NCI-H2196 (cell line): ENCODE measurements at regions not wholly inside any gene's neighbourhood (a gene's known extent, or its start where the extent isn't known, plus 50 kb on each side); places are given as distances from the start of the nearest gene placed in this dataset.

Experiments used
- DNase-seq: peaks from one replicate; lab custom pipeline; 2025; ENCODE audit not compliant: unreplicated experiment; lab: John Stamatoyannopoulos, UW

DNA sequence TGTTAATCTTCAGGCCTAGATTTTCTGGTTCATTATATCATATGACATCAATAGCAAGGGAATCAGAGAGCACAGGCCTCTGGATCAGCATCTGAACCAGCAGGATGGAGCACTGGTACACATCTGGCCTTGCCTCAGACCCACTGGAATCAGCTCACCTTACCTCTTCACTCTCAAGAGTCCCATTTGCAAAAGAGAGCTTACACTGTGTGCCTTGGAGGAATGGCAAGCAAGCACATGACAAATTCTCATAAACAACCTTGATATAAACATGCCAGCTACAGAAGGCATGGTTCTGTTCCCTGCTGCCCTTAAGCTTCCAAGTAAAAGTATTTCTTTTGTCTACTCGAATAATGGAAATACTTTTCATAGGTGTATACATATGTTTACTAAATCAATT lies 128.6 kb upstream of the CPM start:
- DNase-seq, result no peak

DNA sequence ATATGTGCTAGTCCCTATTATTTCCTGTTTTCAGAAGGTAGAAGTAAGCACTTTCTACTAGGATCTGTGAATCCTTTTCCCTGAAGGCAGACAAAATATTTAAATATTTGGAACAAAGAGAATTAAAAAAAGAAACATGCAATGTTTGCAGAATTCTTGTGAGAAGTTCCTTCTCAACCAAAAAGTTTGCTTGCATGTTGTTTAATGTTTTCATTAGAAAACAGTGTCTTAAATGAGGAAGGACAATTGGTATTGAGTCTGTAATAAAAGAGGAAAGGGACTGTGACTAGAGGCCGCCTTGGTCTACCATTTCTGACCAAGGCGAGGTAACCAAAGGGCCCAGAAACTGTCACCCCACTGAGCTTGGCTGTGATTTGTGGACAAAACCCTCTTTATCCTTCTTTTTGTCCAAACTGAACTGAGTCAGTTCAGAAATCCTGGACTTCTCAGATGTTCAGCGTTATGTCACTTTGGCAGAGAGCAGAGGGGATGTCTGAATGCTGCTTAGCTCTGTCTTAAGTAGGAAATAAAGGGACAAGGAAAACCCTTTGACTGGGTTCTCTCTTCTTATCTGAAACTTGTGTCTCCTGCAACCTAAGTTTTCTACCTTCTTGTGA lies 129.8 kb upstream of the CPM start:
- DNase-seq, result no peak

DNA sequence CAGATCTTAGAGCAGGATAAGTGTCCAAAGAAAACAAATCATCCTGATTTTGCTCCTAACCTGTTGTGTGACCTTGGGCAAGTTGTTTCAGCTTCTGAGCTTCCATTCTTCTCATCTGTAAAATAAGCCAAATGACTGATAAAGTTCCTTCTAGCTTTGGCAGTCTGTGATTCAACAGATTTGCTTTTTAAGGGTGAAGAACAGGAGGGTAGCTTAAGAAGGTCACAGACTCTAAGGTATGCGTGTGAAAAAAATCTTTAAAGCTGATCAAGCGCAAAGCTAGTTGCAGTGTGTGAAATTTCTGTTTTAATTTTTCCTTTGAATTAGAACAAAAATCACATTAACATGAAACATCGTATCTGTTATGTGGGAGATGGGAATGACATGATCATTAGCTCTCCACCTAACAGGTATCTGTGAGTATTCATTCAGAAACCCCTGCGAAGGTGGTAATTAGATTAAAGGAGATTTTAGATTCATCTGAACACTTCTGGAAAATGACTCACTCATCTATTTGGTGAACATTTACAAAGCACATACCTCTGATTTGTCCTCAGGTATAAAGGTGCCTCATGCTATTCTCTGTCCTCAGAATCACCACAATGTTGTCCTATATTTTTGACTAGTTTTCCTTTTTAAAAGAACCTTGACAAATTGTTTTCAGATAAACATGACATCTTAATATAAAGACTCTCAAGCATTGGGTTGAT lies 131.9 kb upstream of the CPM start:
- no peak for DNase-seq

DNA sequence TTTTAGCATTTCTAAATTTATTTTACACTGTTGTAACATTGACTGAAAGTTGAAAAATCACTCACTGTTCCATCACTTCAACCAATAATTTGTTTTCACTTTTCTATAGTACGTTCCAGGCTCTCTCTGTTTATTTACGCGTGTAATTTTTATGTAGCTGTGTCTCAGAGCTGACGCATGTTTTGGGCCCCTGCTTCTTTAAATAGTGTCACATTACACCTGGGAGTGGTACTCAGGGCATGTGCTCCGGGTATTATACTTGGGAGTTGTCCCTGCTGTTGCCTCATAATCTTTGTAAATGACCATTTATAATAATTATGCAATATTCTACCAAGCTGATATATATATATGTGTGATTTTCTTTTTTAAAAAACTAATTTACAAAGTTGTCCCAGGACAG lies 132.8 kb upstream of the CPM start:
- DNase-seq, result no peak

DNA sequence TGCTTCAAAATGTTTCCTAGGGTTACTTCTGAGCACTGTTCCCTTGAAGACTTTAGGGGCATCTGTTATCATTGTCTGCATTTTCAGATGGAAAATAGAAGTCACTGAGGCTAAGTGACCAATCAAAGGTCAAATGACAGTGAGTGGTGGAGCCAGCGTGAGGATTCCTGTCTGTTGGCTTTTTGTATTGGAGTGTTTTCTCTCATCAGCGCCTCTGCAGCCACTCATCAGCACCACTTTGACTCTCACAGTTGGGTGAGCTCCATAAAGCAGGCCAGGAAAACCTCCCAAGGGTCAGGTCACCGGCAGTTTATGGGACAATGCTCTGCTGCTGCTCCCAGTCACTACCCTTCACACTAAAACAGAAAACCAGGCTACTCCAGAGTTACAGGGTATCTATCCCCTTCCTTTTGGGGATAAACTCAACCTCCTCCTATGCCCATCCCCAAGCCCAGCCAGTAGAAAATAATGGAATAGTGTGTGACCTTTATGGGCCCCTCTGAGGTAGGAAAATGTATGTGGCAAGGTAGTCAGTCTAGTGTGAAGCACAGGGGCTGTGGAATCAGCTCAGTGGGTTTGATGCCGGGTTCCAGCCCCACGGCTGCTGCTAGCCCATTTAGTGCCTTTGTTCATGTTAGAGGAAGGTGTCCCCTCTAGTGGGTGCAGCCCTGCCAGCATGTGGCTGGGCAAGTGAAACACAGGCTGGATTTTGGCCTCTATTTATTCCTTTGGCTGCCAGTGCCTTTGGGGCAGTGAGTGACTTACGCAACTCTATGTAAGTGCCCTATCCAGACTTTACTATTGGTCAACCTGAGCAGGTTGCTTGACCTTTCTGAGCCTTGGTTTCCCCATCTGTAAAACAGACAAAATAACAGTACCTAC lies 133.8 kb upstream of the CPM start:
- no peak for DNase-seq

DNA sequence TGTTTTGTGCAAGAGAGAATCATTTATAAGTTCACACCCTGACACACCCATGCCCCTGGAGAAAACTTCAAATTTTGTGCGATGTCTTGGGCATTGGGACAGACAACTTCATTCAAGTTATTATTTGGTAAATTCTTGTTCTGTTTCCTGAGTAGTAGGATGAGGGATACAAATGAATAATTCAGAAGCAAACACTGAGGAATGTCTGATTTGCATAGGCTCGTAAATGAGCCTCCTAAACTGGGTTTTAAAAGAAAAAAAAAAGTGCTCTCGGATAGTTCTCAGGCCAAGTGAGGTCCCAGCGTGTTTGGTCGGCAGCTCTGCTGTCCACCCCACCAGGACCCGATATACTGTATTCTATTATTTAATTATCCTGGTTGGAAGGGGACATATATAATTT lies 134.7 kb upstream of the CPM start:
- no peak for DNase-seq

DNA sequence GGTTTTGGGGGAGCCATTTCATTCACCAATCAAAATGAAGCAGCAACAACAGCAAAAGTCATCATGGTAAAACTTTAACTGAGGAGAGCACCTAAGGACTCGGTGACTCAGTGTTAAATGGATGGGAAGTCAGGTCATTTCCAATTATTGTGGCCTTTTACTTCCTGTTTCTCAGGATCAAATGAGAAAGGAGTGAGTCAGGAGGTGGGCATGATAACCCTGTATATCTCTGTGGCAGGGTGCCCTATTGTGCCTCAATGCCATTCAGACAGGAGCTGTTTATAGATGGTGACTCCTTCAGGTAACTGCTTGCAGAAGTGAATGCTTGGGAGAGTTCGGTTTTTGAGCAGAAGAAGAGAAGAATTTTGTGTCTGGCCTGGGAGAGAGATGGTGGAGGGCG lies 135.5 kb upstream of the CPM start:
- no peak for DNase-seq

DNA sequence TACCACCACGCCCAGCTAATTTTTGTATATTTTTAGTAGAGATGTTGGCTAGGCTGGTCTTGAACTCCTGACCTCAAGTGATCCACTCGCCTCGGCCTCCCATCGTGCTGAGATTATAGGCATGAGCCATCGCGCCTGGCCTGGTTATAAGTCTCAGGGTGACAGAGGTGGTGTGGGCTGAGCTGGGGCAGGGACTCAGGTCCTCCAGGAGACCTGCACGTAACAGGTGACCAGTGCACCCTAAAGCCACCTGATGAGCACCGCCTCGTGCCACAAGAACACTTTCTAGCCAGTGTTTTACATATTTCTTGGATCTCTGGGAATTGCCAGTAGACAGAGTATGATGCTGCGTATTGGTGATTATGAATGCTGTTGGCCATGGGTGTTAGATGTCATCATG lies 136.5 kb upstream of the CPM start:
- no peak for DNase-seq

DNA sequence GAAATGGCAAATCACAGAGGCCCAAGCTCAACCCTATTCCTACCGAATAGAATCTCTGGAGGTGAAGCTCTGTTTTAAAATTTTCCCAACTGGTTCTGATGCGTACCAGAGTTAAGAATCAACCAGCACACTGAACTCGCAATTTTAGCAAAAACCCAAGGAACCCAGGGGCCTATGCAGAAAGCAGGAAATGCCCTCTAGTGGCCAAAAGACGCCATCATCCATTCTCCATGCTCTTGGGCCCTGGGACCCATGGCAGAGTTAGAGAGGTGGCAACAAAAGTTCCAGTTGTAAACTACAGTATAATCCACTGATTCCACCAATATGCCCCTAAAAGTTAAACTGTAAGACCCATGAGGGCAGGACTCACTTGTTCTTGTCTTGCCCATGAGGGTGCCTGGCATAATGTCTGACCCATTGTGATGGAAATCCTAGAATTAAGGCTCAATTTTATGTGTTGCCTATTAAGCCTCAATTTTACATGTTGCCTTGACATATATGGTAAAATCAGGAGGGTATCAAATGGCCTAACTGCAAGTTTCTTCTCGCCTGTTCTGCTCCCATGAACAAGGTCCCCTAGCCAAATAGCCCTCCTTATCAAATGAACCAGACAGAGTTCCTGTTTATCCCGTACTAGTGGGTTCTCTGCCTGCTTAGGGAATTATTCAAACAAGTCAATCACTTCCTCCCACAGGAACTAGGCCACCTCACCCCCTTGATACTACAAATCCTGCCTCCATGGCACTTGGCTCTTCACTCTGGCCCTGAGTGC lies 137.5 kb upstream of the CPM start:
- DNase-seq, result peak; percentile 63

DNA sequence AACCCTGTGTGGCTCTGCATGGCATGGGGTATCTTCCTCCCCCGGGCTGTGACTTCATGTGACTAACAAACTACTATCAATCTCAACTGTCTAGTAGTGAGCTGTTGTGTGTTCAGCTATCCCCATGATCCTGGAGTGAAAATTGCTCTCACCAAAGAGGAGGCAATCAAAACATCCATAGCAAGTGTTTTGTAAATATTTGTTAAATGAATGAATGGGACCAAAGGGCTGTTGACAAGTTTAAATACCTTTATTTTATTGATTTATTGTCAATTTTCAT lies 138.1 kb upstream of the CPM start:
- DNase-seq, result no peak

DNA sequence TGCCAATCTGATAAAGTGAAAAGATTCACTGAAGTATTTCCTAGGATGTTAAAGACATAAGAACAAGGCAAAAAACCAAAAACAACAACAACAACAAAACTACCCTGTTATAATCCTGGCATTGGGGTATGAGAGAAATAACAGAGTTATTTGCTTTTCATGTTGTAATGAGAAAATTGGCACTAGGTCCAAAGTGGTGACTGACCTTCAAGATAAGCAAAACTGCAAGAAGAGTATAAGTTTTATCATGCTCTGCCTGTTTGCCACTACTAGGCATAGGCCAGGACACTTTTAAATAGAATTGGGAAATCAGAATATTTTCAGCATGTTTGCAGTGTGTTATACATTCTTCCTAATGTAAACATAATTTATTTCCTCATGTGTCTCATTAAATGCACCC lies 140.1 kb upstream of the CPM start:
- no peak for DNase-seq

DNA sequence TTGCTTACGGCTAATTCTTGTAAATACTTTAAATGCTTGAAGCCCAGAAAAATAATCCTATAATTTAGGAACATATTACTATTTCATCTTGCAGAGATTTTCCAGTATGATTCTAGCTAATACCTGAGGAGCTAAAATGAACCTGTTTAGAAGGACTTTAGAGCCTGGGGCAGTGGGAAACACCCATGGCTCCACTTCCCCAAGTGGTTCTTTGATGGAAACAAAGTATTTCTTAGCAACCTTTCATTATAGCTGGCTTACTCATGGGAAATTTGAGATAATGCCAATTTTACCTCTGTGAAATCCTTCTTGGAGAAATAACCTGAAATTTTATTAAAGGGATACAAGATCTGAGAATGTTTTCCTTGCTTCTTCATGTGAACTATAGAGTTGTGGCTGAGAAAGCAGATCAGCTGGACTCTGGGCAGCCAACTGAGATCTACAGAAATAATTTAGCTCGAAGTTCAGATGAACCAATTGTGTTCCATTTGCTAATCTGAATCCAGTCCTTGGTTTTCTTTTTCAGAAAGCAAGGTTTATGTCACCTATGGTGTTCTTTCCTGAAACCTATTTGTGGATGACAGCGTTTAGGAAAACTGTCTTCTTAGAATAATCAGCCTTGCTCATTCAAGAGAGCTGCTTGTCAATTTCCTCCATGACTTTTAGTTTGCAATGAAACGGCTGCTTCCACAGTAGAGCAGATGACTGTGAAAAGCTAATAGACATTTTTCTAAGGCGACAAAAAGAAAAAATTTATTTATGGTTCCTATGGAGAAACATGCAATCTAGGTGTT lies 141.8 kb upstream of the CPM start:
- no peak for DNase-seq

DNA sequence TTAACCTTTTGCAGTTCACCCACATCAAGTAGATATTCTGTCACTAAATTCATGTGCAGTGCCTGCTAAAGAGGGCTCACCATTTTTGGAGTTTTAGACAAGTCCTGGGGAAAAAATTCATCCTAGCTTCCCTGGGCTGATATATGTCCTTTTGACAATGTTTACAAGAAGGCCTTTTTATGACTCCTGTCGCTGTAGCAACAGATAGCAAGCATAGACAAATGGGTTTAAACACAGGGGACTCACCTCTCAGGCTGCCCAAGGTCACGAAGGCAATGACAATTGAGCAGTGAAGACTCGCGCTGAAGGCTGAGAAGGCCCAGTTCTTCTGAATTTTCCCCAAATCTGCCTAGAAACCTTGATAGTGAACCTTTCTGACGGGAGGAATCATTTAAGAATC lies 150.7 kb upstream of the CPM start:
- no peak for DNase-seq

DNA sequence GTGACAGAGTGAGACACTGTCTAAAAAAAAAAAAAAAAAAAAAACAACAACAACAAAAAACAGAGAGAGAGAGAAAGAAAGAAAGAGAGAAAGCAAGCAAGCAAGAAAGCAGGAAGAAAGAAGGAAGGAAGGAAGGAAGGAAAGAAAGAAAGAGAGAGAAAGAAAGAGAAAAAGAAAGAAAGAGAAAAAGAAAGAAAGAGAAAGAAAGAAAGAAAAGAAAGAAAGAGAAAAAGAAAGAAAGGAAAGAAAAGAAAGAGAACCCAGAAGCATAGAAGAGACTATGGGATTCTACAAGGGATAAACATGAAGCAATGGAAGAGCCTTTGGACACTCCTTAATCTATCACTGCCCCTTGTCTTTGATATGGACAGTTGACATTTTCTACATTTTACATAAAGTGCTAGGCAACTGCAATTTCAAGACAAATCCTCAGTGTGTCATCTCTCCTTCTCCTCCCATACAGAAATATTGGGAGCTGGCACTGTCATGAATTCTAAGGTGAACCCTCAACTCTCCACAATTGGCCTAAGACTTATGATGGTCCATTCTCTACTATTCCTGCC lies 151.9 kb upstream of the CPM start:
- no peak for DNase-seq

DNA sequence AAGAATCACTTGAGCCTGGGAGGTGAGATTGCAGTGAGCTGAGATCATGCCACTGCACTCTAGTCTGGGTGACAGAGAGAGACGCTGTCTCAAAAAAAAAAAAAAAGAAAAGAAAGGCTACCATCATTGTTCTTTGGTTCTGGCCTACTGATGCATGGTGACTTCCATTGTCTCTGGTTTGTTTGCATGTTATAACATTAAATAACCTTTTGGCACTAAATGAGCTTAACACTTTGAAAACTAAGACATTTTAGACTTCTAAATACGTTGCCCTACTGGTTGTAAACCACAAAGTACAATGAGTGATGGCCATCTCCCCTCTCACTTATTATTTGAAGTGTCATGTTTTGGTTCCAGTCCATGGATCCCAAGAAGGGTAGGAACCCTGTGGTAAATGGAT lies 152.9 kb upstream of the CPM start:
- no peak for DNase-seq

DNA sequence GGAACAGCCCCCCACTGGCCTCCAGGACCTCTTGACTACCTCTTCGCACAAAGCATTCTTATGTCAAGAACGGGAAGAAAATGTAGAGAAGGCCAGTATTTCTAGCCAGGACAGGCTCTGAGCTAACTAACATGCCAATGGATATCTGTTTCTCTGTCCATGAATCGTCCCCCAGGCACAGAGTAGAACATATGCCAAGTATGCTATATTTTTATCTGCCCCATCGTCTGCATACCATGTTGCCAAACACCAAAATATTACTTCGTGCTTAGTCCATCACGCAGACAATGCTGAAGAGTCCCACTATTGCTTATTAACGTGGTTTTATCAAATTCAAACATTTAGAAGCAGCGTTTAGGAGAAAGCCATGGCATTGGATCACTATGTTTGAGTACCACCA lies 151.4 kb upstream of the CPSF6 start:
- DNase-seq, result no peak

DNA sequence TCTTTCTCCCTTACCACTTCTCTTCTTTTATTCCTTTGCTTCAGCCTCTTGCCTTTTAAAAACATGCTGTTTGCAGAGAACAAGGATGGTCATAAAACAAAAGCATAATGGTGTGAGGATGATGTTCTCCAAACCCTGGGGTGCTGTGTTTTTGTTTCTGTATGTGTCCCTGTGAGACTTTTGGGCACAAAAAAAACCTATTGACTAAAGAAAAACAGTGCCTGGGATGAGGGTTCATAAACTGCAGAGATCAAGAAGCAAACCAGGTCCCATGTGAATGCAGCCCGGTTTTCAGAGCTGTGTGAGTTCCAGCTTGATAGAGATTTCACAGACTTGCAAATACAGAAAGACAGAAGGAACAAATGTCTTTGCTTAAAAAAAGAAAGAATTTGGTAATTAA lies 148.6 kb upstream of the CPSF6 start:
- DNase-seq, result no peak

DNA sequence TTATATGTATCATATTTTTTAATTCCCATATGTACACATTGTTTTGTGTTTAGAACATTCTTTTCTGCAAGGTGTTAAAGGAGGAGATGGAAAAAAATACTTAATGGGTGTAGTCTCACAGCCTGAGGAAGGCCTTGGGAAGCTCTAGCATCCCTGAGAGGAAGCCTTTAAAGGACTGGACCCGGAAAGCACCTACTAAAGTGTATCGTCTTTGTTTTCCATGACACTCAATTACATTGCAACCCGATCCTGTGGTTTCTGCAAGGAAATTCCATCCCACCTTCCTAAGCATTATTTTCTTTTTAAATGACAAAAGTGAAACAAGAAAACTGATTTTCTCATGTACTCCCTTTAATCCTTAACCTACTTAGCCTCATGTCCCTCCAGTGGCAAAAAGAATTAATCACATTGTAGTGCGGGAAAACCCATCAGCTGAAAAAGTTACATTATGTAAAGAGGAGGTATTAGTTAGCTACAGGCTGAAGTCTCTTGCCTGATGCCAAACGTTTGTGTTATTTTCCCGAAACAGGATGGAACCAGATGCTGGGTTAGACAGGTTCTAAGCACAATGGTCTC lies 147.8 kb upstream of the CPSF6 start:
- DNase-seq, result no peak

DNA sequence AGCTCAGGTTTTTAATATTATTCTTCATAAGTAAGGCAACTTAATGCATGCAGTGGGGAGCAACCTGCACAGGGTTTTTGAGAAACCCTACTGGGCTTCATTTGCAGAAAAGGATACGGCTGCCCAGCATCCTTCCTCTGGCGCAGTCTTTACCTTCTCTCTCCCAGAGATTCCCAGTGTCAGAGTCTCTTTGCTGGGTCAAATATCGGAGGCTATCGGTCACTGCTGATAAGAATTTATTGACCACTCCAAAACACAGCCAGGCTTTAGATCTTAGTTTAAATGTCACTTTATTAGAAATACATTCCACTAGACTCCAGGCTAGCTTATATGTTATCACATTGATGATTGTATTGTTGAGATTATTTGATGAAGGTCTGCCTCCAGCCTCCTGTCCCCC lies 147.2 kb upstream of the CPSF6 start:
- no peak for DNase-seq

DNA sequence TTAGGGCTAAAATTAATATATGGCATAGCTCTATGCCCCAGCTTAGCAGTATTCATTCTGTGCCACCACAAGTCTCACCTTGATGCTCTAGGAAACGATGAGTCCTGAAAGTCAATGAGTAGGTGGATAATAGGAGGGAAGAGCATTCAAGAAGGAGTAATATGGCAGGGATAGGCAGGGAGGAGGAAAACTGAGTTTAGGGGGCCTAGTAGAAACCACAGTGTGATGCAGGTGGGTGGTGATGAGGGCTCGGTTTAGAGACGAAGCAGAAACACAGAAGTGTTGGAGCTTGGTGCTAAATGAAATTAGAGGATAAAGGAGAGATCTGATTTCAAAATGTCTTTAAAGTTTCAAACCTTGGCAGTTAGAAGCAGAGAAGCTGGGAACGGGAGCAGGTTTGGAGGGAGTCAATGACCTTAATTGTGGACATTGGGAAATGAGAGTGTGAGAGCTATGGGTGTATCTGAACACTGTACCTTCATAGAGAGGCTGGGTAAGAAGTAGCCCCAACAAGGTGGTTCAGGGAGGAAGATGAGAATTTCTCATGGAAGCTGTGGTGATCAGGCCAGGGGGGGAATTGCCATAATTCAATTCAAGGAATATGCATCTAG lies 144.7 kb upstream of the CPSF6 start:
- DNase-seq, result no peak
